Activated CD8-positive, alpha-beta memory T cell treated with anti-CD3 and anti-CD28 coated beads, Interleukin-2, amount 50 U/mL, for 4 hours (primary cell): ENCODE measurements at regions not wholly inside any gene's neighbourhood (a gene's known extent, or its start where the extent isn't known, plus 50 kb on each side); places are given as distances from the start of the nearest gene placed in this dataset.
A peak's percentile ranks its signal among the peaks of the same experiment; 100 is the strongest.

Source experiments
- DNase-seq: peaks from one replicate; pipeline ENCODE4 v3.0.0-alpha.2; 2020

GRCh38 chr1:30038134-30039025 is 685.0 kb downstream of the MATN1 start:
- no peak for DNase-seq

DNA sequence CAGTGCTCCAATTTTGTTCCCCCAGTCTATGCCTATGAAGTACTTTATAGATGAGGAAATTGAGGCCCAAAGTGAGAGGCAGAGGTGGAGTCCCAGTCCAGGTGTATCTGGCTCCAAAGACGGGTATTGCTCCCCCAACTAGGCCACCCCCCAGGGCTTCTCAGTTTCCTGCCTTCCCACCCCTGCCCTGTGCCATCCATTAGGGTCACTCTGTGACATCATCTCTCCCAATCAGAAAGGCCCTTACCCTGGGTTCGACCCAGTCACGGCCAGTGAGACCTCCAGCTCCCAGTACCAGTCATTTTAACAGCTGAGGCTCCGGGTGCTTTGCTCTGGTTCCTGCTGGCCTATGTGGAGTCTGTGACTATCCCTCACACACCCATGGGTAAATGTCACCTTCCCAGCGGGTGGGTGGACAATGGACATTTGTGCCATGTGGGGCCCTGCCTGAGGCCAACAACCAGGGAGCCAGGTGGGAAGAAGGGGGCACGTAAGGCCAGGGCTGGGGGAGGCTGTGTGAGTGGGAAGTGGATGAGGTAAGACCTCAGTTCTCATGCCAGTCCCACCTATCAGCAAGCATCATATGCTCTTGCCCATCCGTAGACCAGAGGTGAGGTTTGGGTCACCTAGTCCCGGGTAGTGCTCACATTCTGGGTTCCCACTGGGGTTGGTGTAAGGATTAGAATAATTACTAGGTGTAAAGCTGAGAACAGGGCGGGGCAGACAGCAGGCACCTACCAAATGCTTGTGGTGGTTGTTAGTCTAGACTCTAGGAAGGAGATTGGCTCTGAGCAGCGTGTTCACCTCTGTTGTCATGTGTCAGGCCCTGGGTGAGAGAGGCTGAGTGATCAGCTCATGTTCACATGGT is 685.9 kb downstream of the MATN1 start:
- no peak for DNase-seq

DNA sequence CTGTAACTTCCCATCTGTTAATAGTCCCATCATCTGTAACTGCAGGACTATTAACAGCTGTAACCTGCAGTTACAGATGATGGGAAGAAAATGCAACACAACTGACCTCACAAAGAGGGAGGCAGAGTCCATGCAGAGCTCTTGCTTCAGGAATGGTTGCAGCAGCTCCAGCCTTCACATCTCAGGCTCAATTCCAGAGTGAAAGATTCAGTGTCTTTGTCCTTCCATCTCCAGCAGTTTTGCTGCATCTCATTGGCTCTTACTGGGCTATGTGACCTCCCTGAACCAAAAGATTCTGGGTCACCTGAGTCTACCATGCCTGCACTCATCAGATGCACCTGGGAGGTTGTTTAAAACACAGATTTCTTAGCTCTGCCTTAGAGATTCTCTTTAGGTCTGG is 686.7 kb downstream of the MATN1 start:
- DNase-seq = no peak

DNA sequence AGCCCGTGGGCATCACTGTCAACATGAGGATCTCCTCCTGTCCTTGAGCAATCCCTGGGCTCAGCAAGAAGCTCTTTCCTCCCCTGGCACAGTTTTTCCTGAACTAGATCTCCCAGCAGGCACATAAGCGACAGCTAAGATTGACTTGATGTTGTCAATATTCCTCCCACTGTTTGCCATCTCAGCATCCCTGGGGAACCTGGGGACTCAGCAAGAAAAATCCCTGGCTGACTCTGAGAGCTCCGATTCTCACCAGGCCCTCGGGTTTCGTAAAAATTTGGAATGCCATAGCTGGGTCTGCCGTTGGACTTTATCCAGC is 687.2 kb downstream of the MATN1 start:
- DNase-seq = no peak

DNA sequence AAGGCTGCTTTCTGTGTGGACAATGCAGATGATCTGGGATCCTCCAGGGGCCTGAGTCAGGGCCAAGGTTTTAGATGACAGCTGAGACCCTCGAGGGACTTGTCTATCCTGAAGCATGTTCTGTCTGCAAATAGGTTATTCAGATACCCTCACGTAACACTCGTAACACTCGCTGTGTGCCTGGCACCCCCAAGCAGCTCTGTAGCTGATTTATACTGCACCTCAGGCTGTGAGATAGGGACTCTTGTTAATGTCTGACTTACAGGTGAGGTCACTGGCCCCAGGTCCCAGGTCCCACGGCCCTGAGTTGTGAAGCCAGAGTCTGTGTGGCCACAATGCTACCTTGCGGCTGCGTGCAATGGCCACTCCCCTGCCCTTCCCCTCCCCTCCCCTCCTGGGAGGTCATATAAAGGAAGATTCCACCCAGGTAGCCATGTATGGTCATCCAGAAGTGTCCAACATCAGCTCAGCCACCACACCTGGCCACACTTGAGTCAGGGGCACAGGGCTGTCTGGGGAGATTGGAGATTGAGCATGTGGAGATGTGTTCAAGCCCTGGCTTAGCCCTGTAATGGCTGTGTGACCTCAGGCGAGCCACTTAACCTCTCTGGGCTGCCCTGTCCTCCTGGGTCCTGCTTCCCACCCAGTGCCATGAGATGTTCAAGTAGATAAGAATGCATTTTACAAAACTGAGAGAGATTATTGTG is 687.7 kb downstream of the MATN1 start:
- no peak for DNase-seq

DNA sequence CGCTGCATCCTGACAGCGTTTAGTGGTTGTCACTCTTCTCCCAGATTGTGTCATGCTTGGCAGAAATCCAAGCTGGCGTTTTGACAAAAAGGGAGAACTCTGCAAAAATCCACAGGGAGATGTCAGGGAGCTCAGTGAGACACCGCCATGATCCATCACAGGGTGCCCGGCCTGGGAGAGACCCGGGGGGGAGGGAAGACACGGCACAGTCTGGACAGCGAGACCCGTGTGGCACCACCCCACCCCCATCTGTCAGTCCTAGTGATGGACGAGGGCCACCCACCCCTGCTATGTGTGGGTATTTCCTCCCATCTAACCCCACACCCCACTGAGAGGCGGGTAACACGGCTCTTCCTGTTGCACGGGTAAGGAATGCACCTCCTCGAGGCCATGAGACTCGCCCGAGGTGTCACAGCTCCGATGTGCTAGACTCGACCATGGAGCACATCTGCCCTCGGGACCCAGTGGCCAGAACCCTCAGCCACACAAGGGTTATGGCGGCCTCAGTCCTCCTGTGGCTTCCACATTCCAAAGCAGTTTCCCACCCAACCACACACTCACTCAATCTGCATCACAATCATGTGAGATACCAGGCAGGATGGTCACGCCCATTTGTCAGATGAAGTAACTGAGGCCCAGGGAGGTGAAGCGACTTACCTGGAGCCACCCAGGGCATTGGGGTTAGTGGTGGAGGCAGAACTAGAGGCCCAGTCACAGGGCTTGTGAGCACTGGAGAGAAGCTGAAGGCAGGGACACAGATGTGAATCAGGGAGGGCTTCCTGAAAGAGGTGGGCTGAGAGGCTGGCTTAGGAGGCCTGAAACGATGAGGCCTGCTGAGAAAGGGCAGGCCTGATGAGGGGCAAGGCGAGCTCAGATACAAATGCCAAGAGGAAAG is 688.5 kb downstream of the MATN1 start:
- DNase-seq = no peak

GRCh38 chr1:30034105-30034626 is 689.2 kb downstream of the MATN1 start:
- peak; percentile 4 for DNase-seq

DNA sequence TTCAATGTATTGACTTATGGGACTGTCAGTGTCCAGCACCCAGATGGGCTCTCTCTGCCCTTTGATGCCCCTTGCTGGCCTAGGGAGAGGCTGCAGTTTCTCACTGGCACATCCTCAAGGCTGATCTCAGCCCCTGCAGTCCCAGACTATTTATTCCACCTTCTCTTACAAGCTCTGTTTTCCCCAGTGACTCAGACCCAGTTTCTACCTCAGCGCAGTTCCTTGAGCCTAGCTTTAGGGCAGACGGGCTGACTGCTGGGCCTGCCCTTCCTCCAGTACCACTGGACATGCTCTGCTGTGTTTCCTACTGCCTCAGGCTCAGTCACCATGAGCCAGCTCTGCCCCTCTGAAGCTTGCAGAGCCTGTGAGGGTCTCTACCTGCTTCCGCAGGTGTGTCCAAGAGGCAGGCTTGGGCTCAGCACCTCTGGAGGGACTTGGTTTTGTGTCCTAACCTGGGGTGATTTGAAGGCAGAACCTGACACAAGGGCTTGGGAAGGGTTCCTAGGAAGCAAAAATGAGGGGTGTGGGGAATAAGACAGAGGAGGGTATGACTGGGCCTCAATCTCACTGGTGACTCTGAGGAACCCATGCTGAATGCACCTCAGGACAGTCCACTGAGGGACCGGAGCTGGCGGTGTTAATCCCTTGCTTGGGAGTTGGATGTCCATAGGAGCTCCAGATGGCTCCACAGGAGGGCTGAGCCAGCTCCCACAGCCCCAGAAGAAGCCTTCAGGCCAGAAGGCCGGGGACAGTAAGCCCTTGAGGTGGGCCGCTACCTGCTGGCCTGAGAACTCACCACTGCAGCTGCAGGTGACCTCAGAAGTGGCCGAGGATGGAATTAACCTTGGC is 689.9 kb downstream of the MATN1 start:
- DNase-seq = peak; percentile 7

DNA sequence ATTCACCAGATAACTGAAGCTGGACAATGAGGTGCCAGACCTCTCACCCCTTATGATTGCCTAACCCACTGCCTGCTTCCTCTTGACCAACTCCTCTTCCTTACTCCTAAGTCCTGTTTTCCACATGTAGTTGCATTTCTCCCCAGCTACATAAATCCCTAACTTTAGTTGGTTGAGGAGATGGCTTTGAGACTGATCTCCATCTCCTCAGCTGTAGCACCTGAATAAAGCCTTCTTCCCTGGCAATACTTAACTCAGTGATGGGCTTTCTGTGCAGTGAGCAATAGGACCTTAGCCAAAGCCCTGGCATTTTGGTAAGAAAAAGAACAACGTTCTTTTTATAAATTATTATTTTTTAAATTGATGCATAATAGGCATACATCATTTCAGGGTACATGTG is 691.1 kb downstream of the MATN1 start:
- DNase-seq = no peak

- no peak for DNase-seq
Observed at GRCh38 chr1:30029677-30030076, 693.7 kb downstream of the MATN1 start.

- no peak for DNase-seq
Observed at GRCh38 chr1:30028939-30029338, 694.4 kb downstream of the MATN1 start.

DNA sequence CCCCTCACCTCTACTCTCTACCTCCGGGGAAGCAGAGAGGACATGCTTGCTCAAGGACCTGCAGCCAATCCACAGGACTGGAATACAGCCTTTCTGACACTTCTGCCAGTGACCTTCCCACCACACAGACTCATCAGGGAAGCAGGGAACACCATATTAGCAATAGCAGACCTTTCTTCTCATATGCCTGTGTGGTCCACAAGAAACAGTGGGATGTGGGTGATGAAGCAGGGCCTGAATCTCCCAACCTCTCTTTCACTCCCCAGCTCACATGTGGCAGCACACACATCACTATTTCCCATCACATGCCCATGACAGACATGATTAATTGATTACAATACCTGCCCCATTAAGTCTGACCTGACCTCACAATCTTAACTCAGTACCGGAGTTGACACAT is 695.1 kb downstream of the MATN1 start:
- no peak for DNase-seq

- no peak for DNase-seq
Observed at GRCh38 chr1:30027247-30027646, 696.1 kb downstream of the MATN1 start.

- DNase-seq = no peak
Observed at GRCh38 chr1:30024411-30025195, 698.8 kb downstream of the MATN1 start.

GRCh38 chr1:30023339-30024022 is 699.9 kb downstream of the MATN1 start:
- no peak for DNase-seq

DNA sequence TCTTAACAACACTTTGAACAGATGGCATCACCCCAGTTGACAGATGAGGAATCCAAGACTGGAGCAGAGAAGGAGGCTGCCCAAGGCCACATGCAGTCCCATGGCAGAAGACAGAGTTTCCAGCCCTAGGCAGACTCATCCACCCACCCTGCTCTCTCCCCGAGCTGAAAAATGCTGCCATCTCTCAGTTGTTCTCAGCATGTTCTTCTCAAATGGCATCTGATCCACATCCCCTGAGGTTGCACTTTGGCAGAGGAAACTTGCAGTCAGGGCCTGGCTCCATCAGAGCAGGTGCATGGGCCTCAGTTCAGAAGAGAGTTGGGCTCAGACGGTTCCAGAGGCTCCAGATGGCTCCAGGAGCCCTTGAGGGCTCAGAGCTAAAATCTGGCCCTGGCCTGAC is 709.4 kb downstream of the MATN1 start:
- no peak for DNase-seq

- DNase-seq = no peak
Observed at GRCh38 chr1:30012455-30013440, 710.6 kb downstream of the MATN1 start.

DNA sequence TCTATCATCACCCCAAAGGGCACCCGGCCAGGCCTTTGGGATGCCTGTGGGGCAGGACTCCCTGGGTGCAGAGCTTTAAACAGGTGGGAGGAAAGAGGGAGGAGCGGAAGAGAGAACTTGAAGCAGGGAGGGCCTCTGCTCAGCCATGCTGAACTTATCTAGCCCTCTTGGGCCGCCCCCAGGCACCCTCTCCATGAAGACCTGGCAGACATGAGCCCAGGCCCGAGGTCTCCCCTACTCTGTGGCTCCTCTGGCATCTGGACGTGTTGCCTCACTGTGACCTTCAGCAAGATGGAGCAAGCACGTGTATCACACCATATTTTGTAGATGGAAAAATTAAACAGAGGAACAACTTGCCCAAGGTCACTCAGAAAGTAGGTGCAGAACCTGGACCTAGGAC is 711.4 kb downstream of the MATN1 start:
- DNase-seq = no peak
